ENCODE measurements at regions not wholly inside any gene's neighbourhood (a gene's known extent, or its start where the extent isn't known, plus 50 kb on each side); places are given as distances from the start of the nearest gene placed in this dataset.
"Not testable (repeated sequence)": the region's sequence is repeated elsewhere in the genome, so short reads cannot be mapped to it uniquely, and the experiment has no call there.

DNA sequence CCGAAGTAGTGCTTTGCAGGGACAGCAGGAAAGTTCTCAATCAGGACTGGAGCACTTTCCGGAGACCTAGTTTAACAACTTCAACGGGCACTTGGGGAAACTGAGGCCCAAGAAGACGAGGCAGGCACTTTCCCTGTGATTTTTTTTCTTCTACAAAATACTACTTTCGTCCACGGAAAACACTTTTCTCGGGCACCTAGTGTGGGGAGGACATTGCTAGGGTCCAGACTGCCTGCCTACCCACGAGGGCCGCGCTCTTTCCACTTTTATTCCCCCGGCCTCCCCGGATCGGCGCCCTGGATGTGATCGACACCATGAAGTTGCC is 125.4 kb upstream of the CXorf66 start:
- DNase-seq (ENCODE audit: extremely low spot score, insufficient read length, low read depth) (no peak), FAIRE-seq (no peak)

DNA sequence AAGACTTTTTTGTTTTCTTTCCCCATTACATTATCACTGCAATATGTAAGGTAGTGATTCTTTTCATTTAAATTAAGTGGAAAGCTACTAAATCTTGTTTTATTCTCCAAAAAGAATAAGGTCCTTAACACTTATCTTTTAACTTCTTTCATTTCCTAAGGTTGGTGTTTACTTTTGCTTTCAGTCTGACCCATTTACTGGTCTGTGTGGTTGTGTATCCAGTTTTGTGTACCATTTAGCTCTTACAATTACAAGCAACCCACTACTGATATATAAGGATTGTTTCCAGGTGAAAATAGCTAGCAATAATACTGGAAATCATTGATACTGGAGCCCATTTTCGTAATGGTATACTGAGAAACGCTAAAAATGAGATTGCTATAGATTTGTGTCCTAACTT is 123.1 kb upstream of the CXorf66 start:
- no peak for DNase-seq (ENCODE audit: extremely low spot score, insufficient read length, low read depth)
- no peak for FAIRE-seq

DNA sequence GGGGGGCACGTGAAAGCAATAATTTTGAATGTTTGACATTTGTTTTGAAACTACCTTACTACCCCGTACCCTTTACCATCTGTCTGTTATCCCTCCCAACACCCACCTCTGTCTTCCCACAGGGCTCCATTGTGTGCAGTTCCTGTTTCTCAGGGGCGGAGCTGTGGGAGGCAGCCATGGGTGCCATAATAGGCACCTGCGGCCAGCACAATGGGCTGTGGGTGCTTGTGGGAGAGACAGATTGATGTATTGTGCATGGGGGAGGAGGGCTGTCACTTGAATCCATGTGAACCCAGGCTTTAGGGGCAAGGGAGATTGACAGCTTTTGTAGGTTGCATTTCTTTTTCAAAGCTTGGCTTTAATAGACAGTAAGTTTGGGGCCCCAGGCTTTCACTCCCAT is 122.6 kb upstream of the CXorf66 start:
- no peak for DNase-seq (ENCODE audit: extremely low spot score, insufficient read length, low read depth)

DNA sequence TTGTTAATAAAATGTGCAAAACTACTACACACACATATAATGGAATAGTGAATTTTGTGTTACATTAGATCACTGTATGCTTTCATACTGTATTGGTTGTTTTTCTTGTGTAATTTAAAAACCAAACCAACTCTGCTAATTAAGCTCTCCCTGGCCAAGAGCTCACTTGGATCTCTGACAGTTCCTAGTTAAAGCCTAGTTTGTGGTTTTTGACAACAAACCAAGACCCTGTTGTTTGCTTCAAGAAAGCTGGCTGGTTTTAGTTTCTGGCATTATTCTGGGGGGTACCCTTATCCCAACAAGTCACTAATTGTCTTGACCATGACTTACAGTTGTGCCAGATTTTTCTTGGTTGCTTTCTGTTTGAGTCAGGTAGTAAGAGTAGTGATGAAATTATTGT is 121.4 kb upstream of the CXorf66 start:
- DNase-seq (ENCODE audit: extremely low spot score, insufficient read length, low read depth) (no peak), FAIRE-seq (no peak)

More for the DNA sequence above, 122.6 kb upstream of the CXorf66 start:
- no peak for FAIRE-seq

DNA sequence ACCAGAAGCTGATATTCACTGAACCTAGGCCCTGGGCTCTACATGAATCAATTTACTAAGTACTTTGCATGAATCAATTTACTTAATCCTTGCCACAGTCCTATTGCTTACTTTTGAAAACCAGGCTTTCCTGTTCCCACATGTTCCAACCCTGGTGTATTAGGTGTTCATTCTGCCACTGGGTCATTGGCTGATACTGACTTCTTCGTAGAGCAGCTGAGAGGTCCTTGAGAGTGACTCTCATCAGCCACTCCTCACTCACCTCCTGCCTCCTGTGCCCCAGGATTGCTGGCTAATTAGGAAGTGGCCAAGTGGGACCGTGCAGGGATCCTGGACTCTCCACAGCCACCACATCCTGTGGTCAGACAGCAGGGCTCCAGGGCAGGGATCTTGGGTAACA is 109.5 kb upstream of the CXorf66 start:
- not testable (repeated sequence) for FAIRE-seq; DNase-seq (ENCODE audit: extremely low spot score, insufficient read length, low read depth)

DNA sequence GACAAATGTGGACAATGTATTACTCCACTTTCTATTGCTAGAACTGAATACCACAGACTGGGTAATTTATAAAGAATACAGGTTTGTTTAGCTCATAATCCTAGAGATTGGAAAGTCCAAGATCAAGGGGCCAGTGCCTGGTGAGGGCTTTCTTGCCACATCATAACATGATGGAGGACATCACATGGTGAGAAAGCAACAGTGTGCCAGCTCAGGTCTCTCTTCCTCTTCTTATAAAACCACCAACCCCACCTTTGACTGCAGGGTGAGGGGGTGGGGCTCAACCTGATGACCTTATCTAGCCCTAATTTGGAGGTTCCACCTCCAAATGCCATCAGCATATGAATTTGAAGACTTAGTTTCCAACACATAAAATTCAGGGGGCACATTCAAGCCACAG is 105.7 kb upstream of the CXorf66 start:
- FAIRE-seq: no peak
- DNase-seq (ENCODE audit: extremely low spot score, insufficient read length, low read depth): no peak

DNA sequence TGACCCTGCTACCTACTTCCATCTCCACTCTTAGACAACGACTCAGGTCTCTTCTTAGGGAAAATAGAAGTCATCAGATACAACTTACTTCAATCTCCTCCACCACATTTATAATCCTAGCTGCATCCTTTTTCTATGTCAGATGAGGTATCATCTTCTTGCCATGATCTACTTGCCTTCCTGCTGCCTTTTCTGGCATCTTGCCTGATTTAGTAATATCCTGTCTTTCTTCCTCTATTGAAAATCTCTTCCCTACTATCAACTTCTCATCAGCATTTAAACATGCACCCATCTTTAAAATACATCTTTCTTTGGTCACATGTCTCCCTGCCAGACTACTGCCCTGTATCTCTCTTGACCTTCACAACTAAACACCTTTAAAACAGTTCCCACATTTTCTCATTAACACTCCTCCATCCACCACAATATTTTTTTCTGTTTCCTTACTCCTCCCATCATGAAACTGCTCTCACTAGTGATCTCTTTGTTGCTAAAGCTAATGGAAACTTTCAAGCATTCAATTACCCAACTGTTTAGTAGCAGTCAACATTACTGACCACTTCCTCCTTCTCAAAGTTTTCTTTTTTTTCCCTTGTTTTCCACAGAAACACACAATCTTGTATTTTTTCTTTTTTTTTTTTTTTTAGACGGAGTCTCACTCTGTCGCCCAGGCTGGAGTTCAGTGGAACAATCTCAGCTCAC is 100.8 kb upstream of the CXorf66 start:
- FAIRE-seq (no peak), DNase-seq (ENCODE audit: extremely low spot score, insufficient read length, low read depth) (no peak)

DNA sequence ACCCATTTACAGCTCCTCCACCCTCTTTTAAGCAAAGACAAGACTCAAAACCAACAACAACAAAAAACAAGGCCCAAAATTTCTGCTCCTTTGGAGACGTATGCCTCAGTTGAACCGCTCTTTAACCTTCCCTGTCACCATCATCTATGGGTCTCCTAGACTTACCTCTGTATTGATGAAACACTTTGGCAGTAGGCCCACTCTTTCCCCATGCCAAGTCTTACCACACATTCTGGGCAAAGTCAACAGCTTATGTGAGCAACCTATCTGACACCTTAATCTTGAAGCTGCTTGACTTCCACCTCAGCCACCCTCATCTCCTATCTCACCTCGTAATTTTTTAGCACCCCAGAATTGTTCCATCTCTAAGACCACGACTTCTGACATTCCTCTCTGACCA is 99.7 kb upstream of the CXorf66 start:
- DNase-seq (ENCODE audit: extremely low spot score, insufficient read length, low read depth) (no peak), FAIRE-seq (no peak)

DNA sequence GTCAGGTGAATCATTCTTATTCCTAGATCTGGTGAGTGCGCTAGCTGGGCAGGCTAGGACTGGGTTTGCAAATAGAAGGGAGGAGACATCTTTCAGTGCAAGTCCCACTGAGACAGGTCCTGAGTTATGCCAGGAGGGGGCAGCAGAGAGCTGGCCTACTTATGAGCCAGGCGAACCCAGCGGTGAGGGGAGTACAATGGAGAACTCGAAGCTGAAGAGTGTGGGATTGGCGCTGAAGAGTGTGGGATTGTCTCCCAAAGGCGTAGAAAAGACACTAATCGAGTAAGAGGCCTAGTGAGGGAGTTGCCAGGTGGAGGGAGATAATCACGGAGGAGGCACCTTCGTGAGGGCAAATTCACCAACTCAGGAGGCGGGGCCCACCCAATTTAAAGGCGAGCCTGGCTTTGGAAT is 91.7 kb upstream of the CXorf66 start:
- FAIRE-seq: peak; percentile 66
- no peak for DNase-seq (ENCODE audit: extremely low spot score, insufficient read length, low read depth)

DNA sequence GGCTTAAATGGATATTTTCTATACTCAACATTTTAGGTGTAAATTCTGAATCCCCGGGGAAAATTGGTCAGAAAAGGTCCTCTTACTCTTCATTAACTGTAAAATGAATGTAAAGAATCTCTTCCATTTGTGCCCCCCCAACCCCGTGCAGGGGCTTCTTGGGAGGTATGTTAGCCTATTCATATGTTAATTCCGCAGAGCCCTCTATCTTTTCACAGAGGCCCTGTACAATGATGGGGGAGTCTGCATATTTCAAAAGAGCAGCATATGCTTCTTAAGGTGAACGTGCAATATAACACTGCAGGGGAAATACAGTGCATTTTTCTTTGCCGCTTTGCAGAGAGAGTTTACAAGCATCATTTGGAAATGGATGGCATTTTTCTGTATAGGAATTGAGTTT is 88.5 kb upstream of the CXorf66 start:
- DNase-seq (ENCODE audit: extremely low spot score, insufficient read length, low read depth): no peak

DNA sequence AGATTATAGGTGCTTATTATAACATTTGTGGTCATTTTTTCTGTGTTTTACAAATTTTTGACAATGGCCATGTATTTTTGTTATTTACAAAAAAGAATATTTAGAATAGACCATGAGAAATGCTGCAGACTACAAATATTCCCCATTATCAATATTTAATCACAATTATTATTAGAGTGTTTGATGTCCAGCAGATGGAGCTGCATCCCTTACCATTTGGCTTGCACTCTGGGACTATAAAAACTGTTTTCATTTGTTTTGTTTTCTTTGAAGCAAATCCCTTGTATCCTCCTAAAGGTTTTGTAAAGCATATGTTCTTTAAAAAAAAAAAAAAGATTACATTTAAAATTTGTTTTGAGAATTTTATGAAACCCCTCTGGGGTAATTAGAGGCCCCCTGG is 85.6 kb upstream of the CXorf66 start:
- FAIRE-seq (no peak), DNase-seq (ENCODE audit: extremely low spot score, insufficient read length, low read depth) (no peak)

More for the DNA sequence above, 88.5 kb upstream of the CXorf66 start:
- no peak for FAIRE-seq

DNA sequence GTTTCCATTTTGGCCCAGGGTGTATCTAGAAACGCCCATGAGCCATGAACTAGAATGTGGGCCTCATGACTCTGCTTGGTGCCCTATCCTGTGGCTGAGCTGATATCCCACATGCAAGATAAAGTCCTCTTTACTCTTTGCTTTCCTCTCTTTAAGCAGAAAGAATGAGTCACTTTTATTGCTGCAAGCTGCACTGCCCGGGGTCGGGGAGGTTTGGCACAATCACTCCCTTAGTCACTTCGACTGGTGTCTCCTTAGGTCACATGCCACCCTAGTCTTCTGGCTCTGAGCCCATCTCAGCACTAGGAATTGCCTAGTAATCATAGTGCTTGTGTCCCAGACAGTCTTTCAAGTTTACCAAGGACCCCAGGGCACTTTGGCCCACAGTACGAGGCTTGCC is 75.1 kb upstream of the CXorf66 start:
- DNase-seq (ENCODE audit: extremely low spot score, insufficient read length, low read depth): no peak
- FAIRE-seq: no peak

DNA sequence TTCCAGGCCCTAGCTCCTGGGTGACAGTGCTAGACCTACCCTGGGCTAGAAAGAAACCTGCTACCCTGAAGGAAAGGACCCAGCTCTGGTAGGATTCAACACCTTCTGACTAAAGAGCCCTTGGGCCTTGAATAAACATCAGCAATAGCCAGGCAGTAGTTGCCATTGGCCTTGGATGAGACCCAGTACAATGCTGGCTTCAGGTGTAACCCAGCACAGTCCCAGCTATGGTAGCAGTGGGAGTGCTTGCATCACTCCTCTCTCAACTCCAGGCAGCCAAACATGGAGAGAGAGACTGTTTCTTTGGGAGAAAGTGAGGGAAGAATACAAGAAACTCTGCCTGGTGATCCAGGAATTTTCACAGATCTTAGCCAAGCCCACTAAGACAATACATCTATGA is 73.5 kb upstream of the CXorf66 start:
- FAIRE-seq: no peak

DNA sequence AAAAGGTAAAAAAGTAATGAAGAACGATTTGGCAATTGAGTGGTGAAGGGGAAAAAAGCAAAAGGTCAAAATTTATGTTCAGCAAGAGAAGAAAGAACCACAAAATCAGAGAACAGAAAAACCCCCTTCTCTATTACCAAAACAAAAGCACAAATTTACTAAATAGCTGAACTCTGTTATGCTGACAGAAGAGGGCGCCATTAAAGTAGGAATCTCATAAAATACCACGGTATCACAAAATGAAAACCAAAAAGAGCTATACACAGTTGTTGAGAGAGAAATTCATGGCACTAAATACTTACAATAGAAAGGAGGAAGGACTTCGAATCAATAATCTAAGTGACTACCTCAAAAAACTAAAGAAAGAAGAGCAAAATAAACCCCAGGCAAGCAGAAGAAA is 69.6 kb upstream of the CXorf66 start:
- no peak for DNase-seq (ENCODE audit: extremely low spot score, insufficient read length, low read depth)

More for the DNA sequence above, 73.5 kb upstream of the CXorf66 start:
- DNase-seq (ENCODE audit: extremely low spot score, insufficient read length, low read depth): no peak

DNA sequence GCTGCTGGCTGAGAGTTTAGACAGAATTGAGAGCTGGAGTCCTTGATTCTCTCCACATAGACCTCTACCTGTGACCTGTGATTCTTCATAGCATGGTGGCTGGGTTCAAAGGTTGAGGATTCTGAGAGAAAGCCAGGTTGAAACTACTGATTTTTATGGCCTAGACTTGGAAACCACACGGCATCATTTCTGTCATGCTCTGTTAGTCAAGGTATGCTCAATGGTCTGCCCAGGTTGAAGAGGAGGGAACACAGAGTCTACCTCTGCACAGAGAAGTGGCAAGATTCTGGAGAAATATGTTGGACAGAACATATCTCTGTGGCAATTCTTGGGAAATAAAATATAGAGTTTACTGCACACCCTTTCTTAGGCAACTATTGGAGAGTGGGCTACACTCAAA is 57.2 kb upstream of the CXorf66 start:
- no peak for DNase-seq (ENCODE audit: extremely low spot score, insufficient read length, low read depth)
- no peak for FAIRE-seq

More for the DNA sequence above, 69.6 kb upstream of the CXorf66 start:
- no peak for FAIRE-seq

DNA sequence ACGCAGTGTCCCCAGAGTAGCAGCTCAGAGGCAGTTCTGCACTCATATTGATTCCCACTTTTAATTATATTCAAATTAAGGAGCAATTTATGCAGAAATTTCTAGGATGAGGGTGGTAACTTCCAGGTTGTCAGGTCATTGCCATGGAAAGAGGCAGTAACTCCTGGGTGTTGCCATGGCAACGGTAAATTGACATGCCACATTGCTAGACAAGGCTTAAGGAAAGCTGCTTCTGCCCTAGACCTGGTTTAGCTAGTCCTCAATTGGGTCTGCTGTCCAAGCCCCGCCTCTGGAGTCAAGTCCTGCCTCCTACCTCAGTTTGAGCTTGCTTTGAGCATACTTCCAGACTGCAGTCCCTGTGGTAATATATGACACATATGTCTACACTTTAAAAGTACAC is 53.8 kb upstream of the CXorf66 start:
- not testable (repeated sequence) for DNase-seq (ENCODE audit: extremely low spot score, insufficient read length, low read depth)
- FAIRE-seq: peak; percentile 35

Data from GM18507 (cell line).